ENCODE measurements at regions not wholly inside any gene's neighbourhood (a gene's known extent, or its start where the extent isn't known, plus 50 kb on each side); places are given as distances from the start of the nearest gene placed in this dataset.
"Not testable (repeated sequence)": the region's sequence is repeated elsewhere in the genome, so short reads cannot be mapped to it uniquely, and the experiment has no call there.

- DNase-seq (peak in 1 of 3 donors; percentile 61), ATAC-seq (no peak)
- no peak overlapping the region for H3K27ac ChIP-seq (ENCODE audit: low read length)
- H3K27me3 ChIP-seq (ENCODE audit: control insufficient read depth, insufficient read depth): no peaks in the 10 kb centered on the region
- no peaks in the 10 kb centered on the region for H3K9me3 ChIP-seq (ENCODE audit: control insufficient read depth, low read length)
- H3K4me3 ChIP-seq (ENCODE audit: low read length): no peak overlapping the region
- no peaks in the 10 kb centered on the region for H3K4me1 ChIP-seq (ENCODE audit: control insufficient read depth, insufficient read depth, low read length)
- 51% methylated on average over 23 of the region's 23 CpGs for WGBS
- intact Hi-C loops (cut with DNase I): no loop called here
These were observed 128.7 kb downstream of the KBTBD2 start for GRCh38 chr7:32762925-32763293.

- H3K27ac ChIP-seq (ENCODE audit: low read length); intact Hi-C loops (cut with DNase I); H3K4me1 ChIP-seq (ENCODE audit: control insufficient read depth, insufficient read depth, low read length); H3K27me3 ChIP-seq (ENCODE audit: control insufficient read depth, insufficient read depth); H3K4me3 ChIP-seq (ENCODE audit: low read length); H3K9me3 ChIP-seq (ENCODE audit: control insufficient read depth, low read length); ATAC-seq; DNase-seq: not testable (repeated sequence)
- WGBS: 53% methylated on average over 23 of the region's 29 CpGs
These were observed 129.2 kb downstream of the KBTBD2 start for GRCh38 chr7:32762206-32762924.

- ATAC-seq (peak; percentile 48 to 61), DNase-seq (peak; percentile 14 to 56 (median 44))
- Histone ChIP-seq H3K27ac (ENCODE audit: low read length) (peak overlapping the region; percentile 10), H3K4me1 (ENCODE audit: control insufficient read depth, insufficient read depth, low read length) (no peaks in the 10 kb centered on the region), H3K27me3 (ENCODE audit: control insufficient read depth, insufficient read depth) (no peaks in the 10 kb centered on the region), H3K9me3 (ENCODE audit: control insufficient read depth, low read length) (no peaks in the 10 kb centered on the region), H3K4me3 (ENCODE audit: low read length) (no peak overlapping the region)
- WGBS: 48% methylated on average over 46 of the region's 46 CpGs
- intact Hi-C loops (cut with DNase I): no loop called here
These were observed 129.9 kb downstream of the KBTBD2 start for GRCh38 chr7:32761451-32762205.

GRCh38 chr7:32760755-32761154 lies 130.8 kb downstream of the KBTBD2 start:
- ATAC-seq: not testable (repeated sequence)

GRCh38 chr7:32759859-32760258 lies 131.7 kb downstream of the KBTBD2 start:
- DNase-seq; H3K9me3 ChIP-seq (ENCODE audit: control insufficient read depth, low read length); H3K4me3 ChIP-seq (ENCODE audit: low read length); H3K27me3 ChIP-seq (ENCODE audit: control insufficient read depth, insufficient read depth); intact Hi-C loops (cut with DNase I); ATAC-seq; H3K4me1 ChIP-seq (ENCODE audit: control insufficient read depth, insufficient read depth, low read length): not testable (repeated sequence)
- peak overlapping the region; percentile 58 for H3K27ac ChIP-seq (ENCODE audit: low read length)
- 92% methylated on average over 3 of the region's 3 CpGs for WGBS

More at GRCh38 chr7:32760755-32761154, 130.8 kb downstream of the KBTBD2 start:
- H3K4me3 ChIP-seq (ENCODE audit: low read length); H3K4me1 ChIP-seq (ENCODE audit: control insufficient read depth, insufficient read depth, low read length); H3K27ac ChIP-seq (ENCODE audit: low read length); H3K27me3 ChIP-seq (ENCODE audit: control insufficient read depth, insufficient read depth); H3K9me3 ChIP-seq (ENCODE audit: control insufficient read depth, low read length); intact Hi-C loops (cut with DNase I): not testable (repeated sequence)
- peak in 1 of 3 donors; percentile 39 for DNase-seq
- WGBS: 55% methylated on average over 5 of the region's 5 CpGs

- H3K4me1 ChIP-seq (ENCODE audit: control insufficient read depth, insufficient read depth, low read length); intact Hi-C loops (cut with DNase I); H3K9me3 ChIP-seq (ENCODE audit: control insufficient read depth, low read length); H3K27me3 ChIP-seq (ENCODE audit: control insufficient read depth, insufficient read depth); ATAC-seq; H3K4me3 ChIP-seq (ENCODE audit: low read length); H3K27ac ChIP-seq (ENCODE audit: low read length): not testable (repeated sequence)
- peak in 2 of 3 donors; percentile 29 to 62 for DNase-seq
- WGBS: 88% methylated on average over 29 of the region's 29 CpGs
These were observed 137.7 kb downstream of the KBTBD2 start for GRCh38 chr7:32753872-32754271.

GRCh38 chr7:32748337-32748736 lies 143.2 kb downstream of the KBTBD2 start:
- H3K4me1 ChIP-seq (ENCODE audit: control insufficient read depth, insufficient read depth, low read length); H3K4me3 ChIP-seq (ENCODE audit: low read length); H3K27me3 ChIP-seq (ENCODE audit: control insufficient read depth, insufficient read depth); H3K27ac ChIP-seq (ENCODE audit: low read length); H3K9me3 ChIP-seq (ENCODE audit: control insufficient read depth, low read length); ATAC-seq; DNase-seq; intact Hi-C loops (cut with DNase I): not testable (repeated sequence)
- 84% methylated on average over 2 of the region's 2 CpGs for WGBS

GRCh38 chr7:32747443-32748148 lies 144.0 kb downstream of the KBTBD2 start:
- H3K4me3 ChIP-seq (ENCODE audit: low read length); H3K27ac ChIP-seq (ENCODE audit: low read length); intact Hi-C loops (cut with DNase I); H3K4me1 ChIP-seq (ENCODE audit: control insufficient read depth, insufficient read depth, low read length); ATAC-seq; H3K9me3 ChIP-seq (ENCODE audit: control insufficient read depth, low read length); DNase-seq; H3K27me3 ChIP-seq (ENCODE audit: control insufficient read depth, insufficient read depth): not testable (repeated sequence)
- 52% methylated on average over 6 of the region's 6 CpGs for WGBS

GRCh38 chr7:32741853-32742476 lies 149.6 kb downstream of the KBTBD2 start:
- 82% methylated on average over 4 of the region's 4 CpGs for WGBS
- DNase-seq; intact Hi-C loops (cut with DNase I); H3K27ac ChIP-seq (ENCODE audit: low read length); H3K4me3 ChIP-seq (ENCODE audit: low read length); H3K9me3 ChIP-seq (ENCODE audit: control insufficient read depth, low read length); H3K27me3 ChIP-seq (ENCODE audit: control insufficient read depth, insufficient read depth); ATAC-seq; H3K4me1 ChIP-seq (ENCODE audit: control insufficient read depth, insufficient read depth, low read length): not testable (repeated sequence)

GRCh38 chr7:32739749-32740148 lies 151.8 kb downstream of the KBTBD2 start:
- H3K27ac ChIP-seq (ENCODE audit: low read length); DNase-seq; H3K4me1 ChIP-seq (ENCODE audit: control insufficient read depth, insufficient read depth, low read length); intact Hi-C loops (cut with DNase I); H3K27me3 ChIP-seq (ENCODE audit: control insufficient read depth, insufficient read depth); H3K4me3 ChIP-seq (ENCODE audit: low read length); ATAC-seq; H3K9me3 ChIP-seq (ENCODE audit: control insufficient read depth, low read length): not testable (repeated sequence)
- WGBS: no CpG with 5 or more reads among the region's 1 CpG

All from right cardiac atrium (tissue), 5 donors.